Choroid plexus epithelial cell (primary cell): ENCODE measurements at regions not wholly inside any gene's neighbourhood (a gene's known extent, or its start where the extent isn't known, plus 50 kb on each side); places are given as distances from the start of the nearest gene placed in this dataset.
"Not testable (repeated sequence)": the region's sequence is repeated elsewhere in the genome, so short reads cannot be mapped to it uniquely, and the experiment has no call there.

Source experiments
- DNase-seq: peaks from one replicate; pipeline ENCODE4 v3.0.0-alpha.2; 2010; ENCODE audit warnings: low read depth
- H3K4me3 ChIP-seq: 2 replicates; pipeline ENCODE4 v1.5.1; 2011; ENCODE audit warnings: low read depth, mild to moderate bottlenecking, control low read depth, low read length, moderate library complexity
- TF ChIP-seq, protein P1 (sequence below): conservative IDR thresholded peaks from 2 replicates; pipeline ENCODE4 v1.5.1; 2011; ENCODE audit warnings: low read depth, mild to moderate bottlenecking, control low read depth, inconsistent platforms, low read length, moderate library complexity

DNA sequence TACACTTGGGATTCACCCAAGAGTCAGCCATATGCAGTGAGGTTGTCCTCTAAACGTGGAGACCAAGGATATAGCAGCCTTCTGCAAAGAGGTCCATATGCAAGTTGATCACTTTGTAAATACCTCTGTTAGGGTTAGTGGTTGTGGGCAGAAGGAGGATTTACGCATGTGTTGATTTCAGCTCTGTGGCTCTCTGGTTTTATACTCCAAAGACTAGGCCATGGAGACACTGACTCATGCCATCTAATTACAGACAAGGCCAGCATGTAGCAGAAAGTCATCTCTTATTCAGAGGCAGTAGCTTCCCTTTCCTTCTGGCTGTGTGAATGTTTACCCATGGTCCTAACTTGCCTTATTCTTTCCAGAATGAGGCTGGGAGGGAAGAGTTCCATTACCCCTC is 140.9 kb upstream of the GOLGA6L4 start:
- not testable (repeated sequence) for H3K4me3 ChIP-seq, DNase-seq

DNA sequence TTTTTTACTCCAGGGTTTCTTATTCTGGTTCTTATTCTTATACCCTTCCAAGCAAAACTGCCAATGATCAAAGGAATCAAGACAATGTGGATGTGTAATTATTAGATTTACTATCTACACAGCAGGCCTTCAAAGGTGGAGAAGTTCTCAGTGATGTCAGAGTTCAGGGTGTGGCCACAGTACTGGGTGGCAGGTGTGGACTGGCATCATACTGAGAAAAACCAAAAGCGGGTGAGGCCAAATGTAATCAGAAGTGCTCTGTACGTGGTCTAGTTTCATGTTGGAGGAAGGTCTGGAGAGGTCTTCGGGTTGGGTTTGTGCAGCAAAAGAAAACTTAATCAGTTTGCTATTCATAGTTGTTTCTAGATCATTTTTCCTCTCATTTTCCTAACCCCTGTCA is 138.5 kb upstream of the GOLGA6L4 start:
- not testable (repeated sequence) for DNase-seq, H3K4me3 ChIP-seq

DNA sequence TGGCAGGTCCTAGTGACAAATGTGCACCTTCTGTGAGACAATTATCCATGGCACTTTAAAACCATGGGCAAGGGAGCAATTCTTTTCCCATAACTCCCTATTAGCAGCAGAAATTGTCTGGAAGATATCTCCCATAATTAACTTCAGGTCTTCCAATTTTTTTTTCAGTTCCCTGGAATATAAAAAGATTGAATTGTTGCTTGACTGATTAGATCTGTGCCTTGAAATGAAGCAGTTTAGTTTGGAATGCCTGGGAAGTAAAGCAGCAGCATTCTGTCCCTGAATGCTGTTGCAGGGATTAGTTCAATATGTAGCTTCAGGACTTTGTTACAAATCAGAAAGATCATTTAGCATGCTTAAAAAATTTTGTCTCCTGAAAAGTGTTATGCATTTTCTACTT is 137.0 kb upstream of the GOLGA6L4 start:
- TF ChIP-seq, protein P1, sequence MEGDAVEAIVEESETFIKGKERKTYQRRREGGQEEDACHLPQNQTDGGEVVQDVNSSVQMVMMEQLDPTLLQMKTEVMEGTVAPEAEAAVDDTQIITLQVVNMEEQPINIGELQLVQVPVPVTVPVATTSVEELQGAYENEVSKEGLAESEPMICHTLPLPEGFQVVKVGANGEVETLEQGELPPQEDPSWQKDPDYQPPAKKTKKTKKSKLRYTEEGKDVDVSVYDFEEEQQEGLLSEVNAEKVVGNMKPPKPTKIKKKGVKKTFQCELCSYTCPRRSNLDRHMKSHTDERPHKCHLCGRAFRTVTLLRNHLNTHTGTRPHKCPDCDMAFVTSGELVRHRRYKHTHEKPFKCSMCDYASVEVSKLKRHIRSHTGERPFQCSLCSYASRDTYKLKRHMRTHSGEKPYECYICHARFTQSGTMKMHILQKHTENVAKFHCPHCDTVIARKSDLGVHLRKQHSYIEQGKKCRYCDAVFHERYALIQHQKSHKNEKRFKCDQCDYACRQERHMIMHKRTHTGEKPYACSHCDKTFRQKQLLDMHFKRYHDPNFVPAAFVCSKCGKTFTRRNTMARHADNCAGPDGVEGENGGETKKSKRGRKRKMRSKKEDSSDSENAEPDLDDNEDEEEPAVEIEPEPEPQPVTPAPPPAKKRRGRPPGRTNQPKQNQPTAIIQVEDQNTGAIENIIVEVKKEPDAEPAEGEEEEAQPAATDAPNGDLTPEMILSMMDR, result no peak
- DNase-seq, result no peak
- no peak overlapping the region for H3K4me3 ChIP-seq

DNA sequence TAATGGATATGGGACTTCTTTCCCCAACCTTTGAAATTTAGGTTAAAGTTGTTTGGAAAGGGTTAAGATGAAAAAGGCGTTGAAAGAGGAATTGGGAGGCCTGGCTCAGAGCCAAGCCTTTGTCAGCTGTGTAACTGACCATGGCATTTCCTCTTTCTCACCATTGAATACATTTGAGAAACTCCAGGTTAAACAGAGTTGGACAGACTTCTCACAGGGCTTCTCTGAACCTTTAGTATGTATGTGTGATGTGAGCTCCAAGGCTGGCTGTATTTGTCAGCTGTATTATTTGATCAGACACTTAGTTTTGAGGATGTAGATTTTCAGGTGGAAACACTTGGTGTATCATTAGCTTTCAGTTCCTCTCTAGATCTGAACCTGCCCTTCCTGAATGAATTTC is 136.4 kb upstream of the GOLGA6L4 start:
- no peak overlapping the region for H3K4me3 ChIP-seq
- TF ChIP-seq, protein P1, result no peak
- peak; percentile 66 for DNase-seq

DNA sequence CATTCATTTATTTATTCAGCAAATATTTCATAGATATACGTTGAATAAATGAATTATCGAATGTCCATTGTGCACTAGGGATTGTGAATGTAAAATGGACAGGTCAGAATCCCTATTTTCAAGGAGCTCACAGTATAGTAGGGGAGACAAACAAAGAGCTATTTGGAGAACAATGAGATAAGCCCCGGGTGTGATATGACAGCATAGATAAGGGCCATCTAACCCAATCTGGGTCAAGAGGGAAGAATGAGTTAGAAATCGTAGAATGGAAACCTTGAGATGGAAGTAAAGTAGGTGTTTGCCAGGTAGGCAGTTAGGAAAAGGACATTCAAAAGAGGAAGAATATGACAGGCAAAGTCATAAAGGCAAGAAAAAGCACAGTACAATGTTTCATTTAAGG is 132.2 kb upstream of the GOLGA6L4 start:
- DNase-seq, result no peak
- TF ChIP-seq, protein P1, result no peak
- no peak overlapping the region for H3K4me3 ChIP-seq

DNA sequence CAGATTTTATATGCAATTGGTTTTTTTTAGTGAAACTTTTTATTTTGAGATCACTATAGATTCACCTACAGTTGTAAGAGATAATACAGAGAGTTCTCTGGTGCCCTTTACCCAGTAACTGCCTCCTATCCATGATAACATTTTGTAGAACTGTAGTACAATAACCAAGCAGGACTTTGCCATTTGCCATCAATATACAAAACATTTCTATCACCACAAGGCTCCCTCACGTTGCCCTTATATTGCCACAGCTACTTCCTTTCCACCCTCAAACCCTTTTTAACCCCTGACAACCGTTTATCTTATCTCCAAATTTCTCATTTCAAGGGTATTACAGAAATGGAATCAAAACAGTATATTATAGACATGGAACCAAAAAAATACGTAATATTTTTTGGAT is 130.7 kb upstream of the GOLGA6L4 start:
- no peak for DNase-seq
- TF ChIP-seq, protein P1, result no peak
- H3K4me3 ChIP-seq, result no peak overlapping the region

DNA sequence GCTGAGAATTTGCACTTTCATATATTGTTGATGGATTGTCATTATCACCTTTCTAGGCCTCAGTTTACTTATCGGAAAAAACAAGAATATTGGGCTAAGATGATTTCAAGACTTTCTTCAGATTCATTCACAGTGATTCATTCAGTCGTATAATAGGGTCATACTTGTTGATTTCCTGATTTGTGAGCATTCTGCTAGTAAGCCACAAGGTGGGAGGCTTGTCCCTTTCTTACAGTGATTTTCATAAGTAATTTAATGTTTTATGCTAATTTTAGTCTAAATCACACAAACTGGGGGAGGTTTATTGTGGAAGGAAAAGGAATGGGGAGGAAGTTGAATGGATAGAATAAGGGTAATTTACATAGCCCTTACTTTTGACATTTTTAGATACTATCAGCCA is 126.8 kb upstream of the GOLGA6L4 start:
- H3K4me3 ChIP-seq, result no peak overlapping the region
- peak; percentile 68 for DNase-seq
- TF ChIP-seq, protein P1, result peak; percentile 49

DNA sequence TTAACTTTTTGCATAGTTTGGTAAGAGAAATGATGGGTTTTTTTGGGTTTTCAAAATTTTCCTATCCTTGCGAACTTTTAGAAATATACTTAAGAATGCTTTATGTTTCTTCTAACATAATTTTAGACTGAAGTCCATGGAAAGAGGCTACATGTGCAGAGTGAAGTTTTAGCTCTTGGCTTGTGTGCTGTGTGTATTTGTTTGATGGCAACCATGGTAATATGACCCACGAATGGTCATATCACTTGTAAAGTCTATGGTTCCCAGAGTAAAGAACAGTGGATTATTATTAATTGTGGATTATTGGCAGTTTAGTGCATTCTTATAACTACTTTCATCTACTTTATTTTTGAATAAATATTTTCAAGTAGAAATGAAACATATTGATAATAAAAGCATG is 124.0 kb upstream of the GOLGA6L4 start:
- no peak overlapping the region for H3K4me3 ChIP-seq
- TF ChIP-seq, protein P1, result no peak
- peak; percentile 12 for DNase-seq
